GM12878 (cell line): ENCODE measurements at regions not wholly inside any gene's neighbourhood (a gene's known extent, or its start where the extent isn't known, plus 50 kb on each side); places are given as distances from the start of the nearest gene placed in this dataset.

Source experiments
- CHD2 ChIP-seq: IDR thresholded peaks from 2 replicates; pipeline ENCODE4 v1.6.1; 2011; ENCODE audit warnings: low read depth, low read length, improper control_type of control experiment, borderline replicate concordance
- CTCF ChIP-seq, 3 experiments: IDR thresholded peaks in 2 of 3; conservative IDR thresholded peaks in 1 of 3; 2 replicates each; pipeline ENCODE4 v1.5.1; 2011; ENCODE audit warnings: low read depth in 3 of 3, low read length in 3 of 3, mild to moderate bottlenecking in 3 of 3, control low read depth in 2 of 3, moderate library complexity in 2 of 3, inconsistent platforms in 1 of 3, mixed read lengths in 1 of 3; ENCODE audit not compliant: control insufficient read depth in 2 of 3, insufficient read depth in 1 of 3; ENCODE audit errors: extremely low read depth in 1 of 3
- EGR1 ChIP-seq, 2 experiments: IDR thresholded peaks; 1 replicate in 1 of 2; 2 replicates in 1 of 2; pipeline ENCODE4 v1.6.1; 2011 to 2012; ENCODE audit warnings: low read depth in 2 of 2, low read length in 2 of 2, borderline replicate concordance in 1 of 2, mild to moderate bottlenecking in 1 of 2, moderate library complexity in 1 of 2
- EP300 ChIP-seq, 2 experiments: fragments of 150-350 bp in 1 of 2; IDR thresholded peaks; 2 replicates each; pipeline ENCODE4 v1.6.1; 2011 to 2012; ENCODE audit warnings: low read depth in 2 of 2, low read length in 2 of 2, borderline replicate concordance in 1 of 2, improper control_type of control experiment in 1 of 2, inconsistent platforms in 1 of 2; ENCODE audit not compliant: control insufficient read depth in 1 of 2
- EZH2 ChIP-seq: IDR thresholded peaks from 2 replicates; pipeline ENCODE4 v1.6.1; 2012; ENCODE audit warnings: low read depth, mild to moderate bottlenecking, control low read depth, inconsistent platforms, low read length, borderline replicate concordance; ENCODE audit not compliant: control insufficient read depth
- MEF2B ChIP-seq: fragments of 450-650 bp; IDR thresholded peaks from 2 replicates; pipeline ENCODE4 v1.6.1; 2018; ENCODE audit warnings: mild to moderate bottlenecking, moderate library complexity; ENCODE audit not compliant: partially characterized antibody, poor library complexity, severe bottlenecking
- MYC ChIP-seq: IDR thresholded peaks from 2 replicates; pipeline ENCODE4 v1.6.1; 2011; ENCODE audit warnings: mild to moderate bottlenecking, low read length, moderate library complexity, inconsistent platforms; ENCODE audit not compliant: insufficient read depth, insufficient replicate concordance, insufficient read length, severe bottlenecking
- NRF1 ChIP-seq: conservative IDR thresholded peaks from 2 replicates; pipeline ENCODE4 v1.6.1; 2011; ENCODE audit warnings: mild to moderate bottlenecking, low read depth, low read length, improper control_type of control experiment
- POLR2A ChIP-seq: IDR thresholded peaks from 2 replicates; pipeline ENCODE4 v1.6.1; 2011; ENCODE audit warnings: low read depth, mild to moderate bottlenecking, low read length
- POLR2AphosphoS5 ChIP-seq: IDR thresholded peaks from 2 replicates; pipeline ENCODE4 v1.6.1; 2011; ENCODE audit warnings: mild to moderate bottlenecking, low read length, inconsistent platforms
- RCOR1 ChIP-seq: conservative IDR thresholded peaks from 2 replicates; pipeline ENCODE4 v1.6.1; 2012; ENCODE audit warnings: low read depth, low read length, improper control_type of control experiment
- TAF1 ChIP-seq: IDR thresholded peaks from 2 replicates; pipeline ENCODE4 v1.6.1; 2011; ENCODE audit warnings: mild to moderate bottlenecking, low read depth, low read length, borderline replicate concordance
- ZNF384 ChIP-seq: IDR thresholded peaks from 2 replicates; pipeline ENCODE4 v1.6.1; 2012; ENCODE audit warnings: low read depth, mild to moderate bottlenecking, low read length, improper control_type of control experiment, borderline replicate concordance

- TF ChIP-seq MEF2B, result no peak
- no peak for TF ChIP-seq NRF1
- no peak for TF ChIP-seq CHD2
- no peak for TF ChIP-seq EP300 (IDR thresholded peaks at IDR 0.05; ENCODE audit: borderline replicate concordance in 1 of 2, control insufficient read depth in 1 of 2, low read depth in 2 of 2, low read length in 2 of 2)
- TF ChIP-seq EZH2, result no peak
- TF ChIP-seq POLR2A, result no peak
- no peak for TF ChIP-seq RCOR1
- TF ChIP-seq TAF1, result no peak
- no peak for TF ChIP-seq CTCF (IDR thresholded peaks at IDR 0.05 in 2 of 3, conservative IDR thresholded peaks at IDR 0.05 in 1 of 3; ENCODE audit: control insufficient read depth in 2 of 3, extremely low read depth in 1 of 3, insufficient read depth in 1 of 3, low read depth in 3 of 3, low read length in 3 of 3)
- no peak for TF ChIP-seq POLR2AphosphoS5
- no peak for TF ChIP-seq ZNF384
- TF ChIP-seq MYC, result no peak
- no peak for TF ChIP-seq EGR1 (IDR thresholded peaks at IDR 0.05; ENCODE audit: borderline replicate concordance in 1 of 2, low read depth in 2 of 2, low read length in 2 of 2)
Observed at GRCh38 chr2:146992466-146992865, 852.4 kb upstream of the ACVR2A start.
